ENCODE measurements at regions not wholly inside any gene's neighbourhood (a gene's known extent, or its start where the extent isn't known, plus 50 kb on each side); places are given as distances from the start of the nearest gene placed in this dataset.
"Not testable (repeated sequence)": the region's sequence is repeated elsewhere in the genome, so short reads cannot be mapped to it uniquely, and the experiment has no call there.

GRCh38 chr5:98121036-98121936 lies 652.2 kb upstream of the RGMB start:
- no peak for DNase-seq (ENCODE audit: low spot score)

- no peak for DNase-seq (ENCODE audit: low spot score)
These were observed 645.2 kb upstream of the RGMB start for GRCh38 chr5:98128271-98128670.

GRCh38 chr5:98128846-98129245 lies 644.6 kb upstream of the RGMB start:
- DNase-seq (ENCODE audit: low spot score): no peak

GRCh38 chr5:98130261-98131035 lies 643.0 kb upstream of the RGMB start:
- no peak for DNase-seq (ENCODE audit: low spot score)

- no peak for DNase-seq (ENCODE audit: low spot score)
These were observed 629.3 kb upstream of the RGMB start for GRCh38 chr5:98144116-98144515.

GRCh38 chr5:98144710-98145109 lies 628.8 kb upstream of the RGMB start:
- DNase-seq (ENCODE audit: low spot score): no peak

GRCh38 chr5:98157368-98157767 lies 616.1 kb upstream of the RGMB start:
- DNase-seq (ENCODE audit: low spot score): no peak

GRCh38 chr5:98158440-98158839 lies 615.0 kb upstream of the RGMB start:
- no peak for DNase-seq (ENCODE audit: low spot score)

GRCh38 chr5:98163796-98164493 lies 609.5 kb upstream of the RGMB start:
- DNase-seq (ENCODE audit: low spot score): no peak

GRCh38 chr5:98168871-98169270 lies 604.6 kb upstream of the RGMB start:
- no peak for DNase-seq (ENCODE audit: low spot score)

- DNase-seq (ENCODE audit: low spot score): no peak
These were observed 602.5 kb upstream of the RGMB start for GRCh38 chr5:98170994-98171393.

GRCh38 chr5:98173334-98173733 lies 600.1 kb upstream of the RGMB start:
- no peak for DNase-seq (ENCODE audit: low spot score)

- no peak for DNase-seq (ENCODE audit: low spot score)
These were observed 598.0 kb upstream of the RGMB start for GRCh38 chr5:98175474-98175873.

GRCh38 chr5:98179791-98180755 lies 593.4 kb upstream of the RGMB start:
- DNase-seq (ENCODE audit: low spot score): no peak

- no peak for DNase-seq (ENCODE audit: low spot score)
These were observed 587.3 kb upstream of the RGMB start for GRCh38 chr5:98186128-98186527.

GRCh38 chr5:98187945-98188344 lies 585.5 kb upstream of the RGMB start:
- DNase-seq (ENCODE audit: low spot score): no peak

GRCh38 chr5:98190344-98190743 lies 583.1 kb upstream of the RGMB start:
- not testable (repeated sequence) for DNase-seq (ENCODE audit: low spot score)

- DNase-seq (ENCODE audit: low spot score): no peak
These were observed 579.3 kb upstream of the RGMB start for GRCh38 chr5:98193921-98194760.

- DNase-seq (ENCODE audit: low spot score): no peak
These were observed 572.5 kb upstream of the RGMB start for GRCh38 chr5:98200726-98201541.

GRCh38 chr5:98204798-98205197 lies 568.7 kb upstream of the RGMB start:
- no peak for DNase-seq (ENCODE audit: low spot score)
